SK-N-MC (cell line): ENCODE measurements at regions not wholly inside any gene's neighbourhood (a gene's known extent, or its start where the extent isn't known, plus 50 kb on each side); places are given as distances from the start of the nearest gene placed in this dataset.

Experiments used
- EZH2 ChIP-seq: fragments of 200-600 bp; sonication (generic); IDR thresholded peaks from one replicate; pipeline ENCODE4 v1.6.1; 2017; ENCODE audit warnings: antibody characterized with exemption
- FOXP2 ChIP-seq: optimal IDR thresholded peaks from 2 replicates; pipeline ENCODE3; 2011; ENCODE audit warnings: mild to moderate bottlenecking, moderate library complexity; ENCODE audit not compliant: insufficient read depth; ENCODE audit errors: extremely low read length, control extremely low read depth
- POLR2AphosphoS5 ChIP-seq: IDR thresholded peaks from 2 replicates; pipeline ENCODE4 v1.6.1; 2012; ENCODE audit warnings: mild to moderate bottlenecking, low read depth, low read length, borderline replicate concordance

- TF ChIP-seq EZH2 (no peak), POLR2AphosphoS5 (no peak), FOXP2 (no peak)
Measured at GRCh38 chr3:104960579-104960978, 406.1 kb upstream of the ALCAM start.
